PC-9 (cell line): ENCODE measurements at regions not wholly inside any gene's neighbourhood (a gene's known extent, or its start where the extent isn't known, plus 50 kb on each side); places are given as distances from the start of the nearest gene placed in this dataset.

ENCODE experiments used
- BruUV-seq: library from RNA; stranded (reverse); fragments of 400-500 nt; replicated peaks from 2 replicates; lab custom pipeline; 2021; lab: Mats Ljungman, UMichigan
- CTCF ChIA-PET: fragments of 300-600 bp; sonication (Branson Sonifier 250); formaldehyde crosslinking; loops from one replicate; lab custom pipeline; 2022; ENCODE audit warnings: antibody characterized with exemption; lab: Charles Lee
- POLR2A ChIA-PET: fragments of 300-600 bp; sonication (Branson Sonifier 250); formaldehyde crosslinking; loops from one replicate; lab custom pipeline; 2022; ENCODE audit warnings: antibody characterized with exemption; ENCODE audit not compliant: unreplicated experiment; lab: Charles Lee
- DNase-seq, 2 experiments: peaks; one replicate each; pipeline versions ENCODE4 v3.0.0 to v3.0.0-alpha.2; 2015 to 2022; ENCODE audit warnings: mixed read lengths in 1 of 2
- H2AFZ ChIP-seq: fragments of 200-600 bp; sonication (generic); 2 replicates; pipeline ENCODE4 v1.8.1; 2017; ENCODE audit warnings: antibody characterized with exemption
- H3F3A ChIP-seq: fragments of 200-600 bp; sonication (generic); 2 replicates; pipeline ENCODE4 v1.8.1; 2017; ENCODE audit warnings: antibody characterized with exemption, mild to moderate bottlenecking, low read depth; ENCODE audit not compliant: insufficient read depth
- H3K27ac ChIP-seq: fragments of 200-600 bp; sonication (generic); 2 replicates; pipeline ENCODE4 v1.6.1; 2016; ENCODE audit warnings: mixed run types
- H3K27me3 ChIP-seq: fragments of 200-600 bp; sonication (generic); 2 replicates; pipeline ENCODE4 v1.6.1; 2016; ENCODE audit warnings: low read depth, mixed run types; ENCODE audit not compliant: insufficient read depth
- H3K36me3 ChIP-seq: fragments of 200-600 bp; sonication (generic); 2 replicates; pipeline ENCODE4 v1.6.1; 2016; ENCODE audit warnings: low read depth, mixed run types
- H3K4me1 ChIP-seq: fragments of 200-600 bp; sonication (generic); replicated peaks from 2 replicates; pipeline ENCODE4 v1.6.1; 2016; ENCODE audit warnings: mixed run types; ENCODE audit not compliant: insufficient read depth
- H3K4me2 ChIP-seq: fragments of 200-600 bp; sonication (generic); 2 replicates; pipeline ENCODE4 v1.6.1; 2017; ENCODE audit warnings: mixed run types
- H3K4me3 ChIP-seq: fragments of 200-600 bp; sonication (generic); 2 replicates; pipeline ENCODE4 v1.6.1; 2016; ENCODE audit warnings: mixed run types
- H3K79me2 ChIP-seq: fragments of 200-600 bp; sonication (generic); 2 replicates; pipeline ENCODE4 v1.6.1; 2017; ENCODE audit warnings: low read depth, mixed run types
- H3K9me2 ChIP-seq: fragments of 200-600 bp; sonication (generic); 2 replicates; pipeline ENCODE4 v1.8.1; 2017; ENCODE audit warnings: mild to moderate bottlenecking; ENCODE audit not compliant: insufficient read depth
- H3K9me3 ChIP-seq: fragments of 200-600 bp; sonication (generic); 2 replicates; pipeline ENCODE4 v1.8.1; 2016; ENCODE audit warnings: low read depth; ENCODE audit not compliant: insufficient read depth
- H4K20me1 ChIP-seq: fragments of 200-600 bp; sonication (generic); 2 replicates; pipeline ENCODE4 v1.8.1; 2017; ENCODE audit not compliant: insufficient read depth
- EZH2 ChIP-seq: fragments of 200-600 bp; sonication (generic); IDR thresholded peaks from 2 replicates; pipeline ENCODE4 v1.8.0; 2017; ENCODE audit warnings: antibody characterized with exemption, low read depth
- intact Hi-C: fragments of 100-400 bp; cut with micrococcal nuclease; formaldehyde crosslinking; loops from one replicate; pipeline ENCODE4 v1.10.0; 2022; ENCODE audit not compliant: unreplicated experiment
- TF ChIP-seq, protein P1 (sequence below): fragments of 200-600 bp; sonication (generic); conservative IDR thresholded peaks from 2 replicates; pipeline ENCODE4 v1.6.1; 2017; ENCODE audit warnings: mixed run types, antibody characterized with exemption, mild to moderate bottlenecking, moderate library complexity

DNA sequence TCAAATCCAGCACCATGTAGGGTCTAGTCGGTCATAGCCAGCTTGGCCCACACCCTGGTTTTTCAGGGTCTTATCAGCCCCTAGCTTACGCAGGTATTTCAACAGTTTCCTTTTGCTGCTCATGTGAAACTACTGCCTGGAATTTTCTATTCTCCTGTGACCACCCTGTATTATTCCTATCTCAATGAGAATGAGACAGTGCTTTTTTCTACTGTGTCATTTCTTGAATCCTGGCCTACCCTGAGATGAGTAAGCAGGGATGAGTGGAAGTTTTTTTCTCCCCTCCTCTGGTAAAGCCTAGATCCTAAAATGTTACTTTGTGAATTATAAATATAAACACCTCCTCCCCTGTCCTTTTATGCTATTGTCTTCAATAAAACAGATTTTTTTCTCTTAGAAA lies 62.7 kb upstream of the ARID2 start:
- no peak for DNase-seq
- Histone ChIP-seq H4K20me1 (no peaks in the 10 kb centered on the region), H3K4me3 (no peak overlapping the region), H2AFZ (no peak overlapping the region), H3K9me2 (no peaks in the 10 kb centered on the region), H3K79me2 (no peaks in the 10 kb centered on the region), H3K4me1 (0 out of 2 replicates have a peak, but pooled peaks cover 5% of the 10 kb centered on the region), H3K36me3 (no peaks in the 10 kb centered on the region), H3K4me2 (no peak overlapping the region), H3F3A (no peaks in the 10 kb centered on the region), H3K27me3 (no peaks in the 10 kb centered on the region), H3K27ac (no peak overlapping the region), H3K9me3 (no peaks in the 10 kb centered on the region)
- intact Hi-C loops, result no loop called here
- BruUV-seq, result no TSS peak
- no peak for TF ChIP-seq EZH2
- TF ChIP-seq, protein P1, sequence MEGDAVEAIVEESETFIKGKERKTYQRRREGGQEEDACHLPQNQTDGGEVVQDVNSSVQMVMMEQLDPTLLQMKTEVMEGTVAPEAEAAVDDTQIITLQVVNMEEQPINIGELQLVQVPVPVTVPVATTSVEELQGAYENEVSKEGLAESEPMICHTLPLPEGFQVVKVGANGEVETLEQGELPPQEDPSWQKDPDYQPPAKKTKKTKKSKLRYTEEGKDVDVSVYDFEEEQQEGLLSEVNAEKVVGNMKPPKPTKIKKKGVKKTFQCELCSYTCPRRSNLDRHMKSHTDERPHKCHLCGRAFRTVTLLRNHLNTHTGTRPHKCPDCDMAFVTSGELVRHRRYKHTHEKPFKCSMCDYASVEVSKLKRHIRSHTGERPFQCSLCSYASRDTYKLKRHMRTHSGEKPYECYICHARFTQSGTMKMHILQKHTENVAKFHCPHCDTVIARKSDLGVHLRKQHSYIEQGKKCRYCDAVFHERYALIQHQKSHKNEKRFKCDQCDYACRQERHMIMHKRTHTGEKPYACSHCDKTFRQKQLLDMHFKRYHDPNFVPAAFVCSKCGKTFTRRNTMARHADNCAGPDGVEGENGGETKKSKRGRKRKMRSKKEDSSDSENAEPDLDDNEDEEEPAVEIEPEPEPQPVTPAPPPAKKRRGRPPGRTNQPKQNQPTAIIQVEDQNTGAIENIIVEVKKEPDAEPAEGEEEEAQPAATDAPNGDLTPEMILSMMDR, result no peak
- ChIA-PET CTCF (no interaction called here), POLR2A (no interaction called here)

DNA sequence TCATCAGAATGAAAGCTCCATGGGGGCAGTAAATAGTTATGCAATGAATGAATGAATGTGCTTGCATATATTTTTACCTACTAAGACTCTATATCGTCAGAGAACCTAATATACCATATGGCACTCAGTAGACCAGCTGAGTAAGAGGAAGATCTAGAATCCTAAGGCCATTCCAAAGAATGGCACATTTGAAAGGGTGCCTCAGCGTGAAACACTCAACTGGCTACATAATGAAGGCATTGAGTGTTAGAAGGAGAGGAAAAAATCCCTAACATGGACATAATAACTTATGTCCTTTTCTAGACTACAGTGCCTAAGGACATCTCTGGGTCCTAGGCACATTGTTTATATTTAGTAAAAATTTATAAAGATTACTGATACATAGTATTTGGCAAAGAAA lies 61.7 kb upstream of the ARID2 start:
- CTCF ChIA-PET, result no interaction called here

DNA sequence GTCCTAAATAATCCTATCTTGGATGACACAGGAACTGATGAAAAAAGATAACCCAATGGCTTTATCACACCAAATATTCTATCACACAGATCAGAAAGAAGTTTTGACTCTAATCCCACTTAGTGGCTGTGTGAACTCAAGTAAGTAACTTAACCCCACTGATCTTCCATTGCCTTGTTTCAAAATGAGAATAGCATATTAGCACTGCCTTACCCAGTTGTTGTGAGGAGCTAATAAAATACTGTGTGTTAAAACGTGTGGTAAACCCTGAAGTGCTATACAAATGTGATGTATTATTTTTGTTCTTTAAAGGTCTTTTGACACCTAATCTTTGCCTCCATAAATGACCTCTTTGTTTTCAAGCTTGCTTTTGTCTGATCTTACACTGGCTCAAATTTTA lies 60.9 kb upstream of the ARID2 start:
- Histone ChIP-seq H3K27me3 (no peaks in the 10 kb centered on the region), H3K4me1 (peaks cover 5% of the 10 kb centered on the region; the same call in 1 of the 2 replicates), H4K20me1 (no peaks in the 10 kb centered on the region), H3F3A (peaks cover under 1% of the 10 kb centered on the region; the same call in 1 of the 2 replicates), H3K27ac (no peak overlapping the region), H3K79me2 (no peaks in the 10 kb centered on the region), H3K4me3 (no peak overlapping the region), H3K9me2 (no peaks in the 10 kb centered on the region), H2AFZ (no peak overlapping the region), H3K36me3 (no peaks in the 10 kb centered on the region), H3K4me2 (no peak overlapping the region), H3K9me3 (no peaks in the 10 kb centered on the region; the same call in 1 of the 2 replicates)
- no TSS peak for BruUV-seq
- intact Hi-C loops, result no loop called here
- POLR2A ChIA-PET, result interaction anchor here (0.6 kb wide), 1 partner anchor 989 kb away, joined by 3 read pairs; no protein-coding TSS in a partner anchor
- DNase-seq, result no peak
- CTCF ChIA-PET, result interaction anchor here (0.6 kb wide), 1 partner anchor 105 kb away, joined by 3 read pairs; no protein-coding TSS in a partner anchor
- TF ChIP-seq, protein P1, result no peak
- no peak for TF ChIP-seq EZH2

More for the DNA sequence above, 61.7 kb upstream of the ARID2 start:
- H3K4me2 ChIP-seq, result no peak overlapping the region
- H3F3A ChIP-seq, result no peaks in the 10 kb centered on the region
- intact Hi-C loops, result no loop called here
- no TSS peak for BruUV-seq
- no peaks in the 10 kb centered on the region for H3K9me2 ChIP-seq
- H3K27me3 ChIP-seq, result no peaks in the 10 kb centered on the region
- POLR2A ChIA-PET, result no interaction called here
- no peak for DNase-seq
- H3K27ac ChIP-seq, result no peak overlapping the region
- H4K20me1 ChIP-seq, result no peaks in the 10 kb centered on the region
- H3K4me3 ChIP-seq, result no peak overlapping the region
- TF ChIP-seq EZH2, result no peak
- TF ChIP-seq, protein P1, result no peak
- H3K36me3 ChIP-seq, result no peaks in the 10 kb centered on the region
- H3K79me2 ChIP-seq, result no peaks in the 10 kb centered on the region
- 0 out of 2 replicates have a peak, but pooled peaks cover 5% of the 10 kb centered on the region for H3K4me1 ChIP-seq
- no peak overlapping the region for H2AFZ ChIP-seq
- H3K9me3 ChIP-seq, result no peaks in the 10 kb centered on the region
